ENCODE measurements at regions not wholly inside any gene's neighbourhood (a gene's known extent, or its start where the extent isn't known, plus 50 kb on each side); places are given as distances from the start of the nearest gene placed in this dataset.

DNA sequence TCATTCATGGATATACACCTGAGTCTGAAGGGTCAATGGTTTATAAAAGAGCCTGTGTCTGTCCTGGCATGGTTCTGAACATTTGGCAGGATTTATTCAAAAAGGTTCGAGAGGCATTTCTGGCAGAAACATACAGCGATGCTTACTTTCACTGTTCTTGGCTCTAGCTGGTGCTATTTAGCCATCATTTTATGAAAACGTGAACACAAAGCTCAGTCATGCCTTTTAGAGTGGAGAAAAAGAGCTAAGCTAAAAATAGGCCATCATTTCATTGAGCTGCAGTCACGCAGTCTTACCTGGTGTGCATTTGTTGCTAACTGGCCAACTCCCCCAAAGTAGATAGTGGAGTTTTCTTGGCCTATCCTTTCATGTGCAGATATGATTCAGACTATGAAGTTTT, 1209.5 kb downstream of the SLC16A7 start:
- WGBS (ENCODE audit: insufficient coverage) = 17% methylated on average over 4 of the region's 4 CpGs
- Histone ChIP-seq H3K4me1 (ENCODE audit: control insufficient read depth, insufficient read depth, low read length) (no peaks in the 10 kb centered on the region), H3K4me3 (ENCODE audit: low read depth, low read length) (no peak overlapping the region), H3K9me3 (ENCODE audit: control insufficient read depth, insufficient read depth, low read length) (no peaks in the 10 kb centered on the region), H3K27me3 (ENCODE audit: control insufficient read depth, insufficient read depth, low read length) (no peaks in the 10 kb centered on the region), H3K36me3 (ENCODE audit: control insufficient read depth, insufficient read depth, low read length) (no peaks in the 10 kb centered on the region), H3K27ac (ENCODE audit: low read depth, low read length) (no peak overlapping the region)
- peak in 3 of 6 donors; percentile 6 to 47 (median 38) for DNase-seq (ENCODE audit: low read depth in 4 of 6, low spot score in 6 of 6)

DNA sequence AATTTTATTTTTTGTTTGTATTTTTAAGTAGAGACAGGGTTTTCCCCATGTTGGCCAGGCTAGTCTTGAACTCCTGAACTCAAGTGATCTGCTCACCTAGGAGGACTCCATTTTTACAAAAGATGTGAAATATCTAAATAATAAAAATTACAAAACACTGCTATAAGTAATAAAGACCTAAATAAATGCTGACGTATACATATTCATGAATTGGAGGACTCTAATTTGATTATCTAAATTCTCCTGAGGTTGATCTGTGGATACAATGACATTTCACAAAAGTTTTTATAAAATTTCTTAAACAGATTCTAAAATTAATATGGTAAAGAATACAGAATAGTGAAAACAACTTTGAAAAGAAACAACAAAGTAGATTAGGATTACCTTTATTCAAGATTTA, 1224.0 kb downstream of the SLC16A7 start:
- no peaks in the 10 kb centered on the region for H3K36me3 ChIP-seq (ENCODE audit: control insufficient read depth, insufficient read depth, low read length)
- no CpG with 5 or more reads among the region's 1 CpG for WGBS (ENCODE audit: insufficient coverage)
- H3K9me3 ChIP-seq (ENCODE audit: control insufficient read depth, insufficient read depth, low read length) = peaks cover under 1% of the 10 kb centered on the region
- no peak for DNase-seq (ENCODE audit: low read depth in 4 of 6, low spot score in 6 of 6)
- no peak overlapping the region for H3K4me3 ChIP-seq (ENCODE audit: low read depth, low read length)
- H3K27me3 ChIP-seq (ENCODE audit: control insufficient read depth, insufficient read depth, low read length) = no peaks in the 10 kb centered on the region
- no peaks in the 10 kb centered on the region for H3K4me1 ChIP-seq (ENCODE audit: control insufficient read depth, insufficient read depth, low read length)
- no peak overlapping the region for H3K27ac ChIP-seq (ENCODE audit: low read depth, low read length)

DNA sequence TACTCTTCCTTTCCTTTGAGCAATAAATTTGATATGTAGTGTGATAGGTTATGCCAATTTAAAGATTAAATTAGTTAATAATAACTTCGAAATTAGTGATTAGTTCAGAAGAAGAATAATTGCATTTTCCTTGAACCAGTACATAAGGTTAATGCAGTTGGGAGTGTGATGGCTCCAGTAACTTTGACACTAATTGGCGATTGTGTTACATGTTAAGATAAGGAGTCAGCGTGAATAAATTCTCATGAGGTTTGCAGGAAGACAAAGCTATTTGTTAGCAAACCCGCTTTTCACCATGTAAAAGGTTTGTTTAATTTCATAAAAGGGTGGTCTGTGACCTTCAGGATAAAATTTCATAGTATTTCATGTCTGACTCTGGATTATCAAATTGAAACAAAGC, 1226.8 kb downstream of the SLC16A7 start:
- Histone ChIP-seq H3K9me3 (ENCODE audit: control insufficient read depth, insufficient read depth, low read length) (no peaks in the 10 kb centered on the region), H3K4me1 (ENCODE audit: control insufficient read depth, insufficient read depth, low read length) (no peaks in the 10 kb centered on the region), H3K36me3 (ENCODE audit: control insufficient read depth, insufficient read depth, low read length) (no peaks in the 10 kb centered on the region), H3K27ac (ENCODE audit: low read depth, low read length) (no peak overlapping the region), H3K27me3 (ENCODE audit: control insufficient read depth, insufficient read depth, low read length) (no peaks in the 10 kb centered on the region), H3K4me3 (ENCODE audit: low read depth, low read length) (no peak overlapping the region)
- no peak for DNase-seq (ENCODE audit: low read depth in 4 of 6, low spot score in 6 of 6)
- WGBS (ENCODE audit: insufficient coverage) = no CpG with 5 or more reads among the region's 4 CpGs

DNA sequence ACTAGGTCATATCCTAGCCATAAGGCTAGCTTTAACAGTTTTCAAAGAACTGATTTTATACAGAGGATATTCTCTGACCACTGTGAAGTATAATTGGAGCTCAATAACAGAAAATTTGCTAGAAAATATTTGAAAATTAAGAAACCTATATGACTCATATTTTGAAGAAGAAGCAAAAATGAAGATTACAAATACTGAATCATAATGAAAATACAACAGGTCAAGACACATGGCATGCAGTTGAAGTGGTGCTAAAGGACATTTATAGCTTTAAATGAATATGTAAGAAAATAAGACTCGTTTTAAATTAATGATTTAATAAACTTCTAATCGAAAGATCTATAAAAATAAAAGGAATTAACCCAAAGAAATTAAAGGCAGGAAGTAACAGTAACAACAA, 1234.6 kb downstream of the SLC16A7 start:
- H3K27ac ChIP-seq (ENCODE audit: low read depth, low read length) = no peak overlapping the region
- H3K36me3 ChIP-seq (ENCODE audit: control insufficient read depth, insufficient read depth, low read length) = no peaks in the 10 kb centered on the region
- H3K27me3 ChIP-seq (ENCODE audit: control insufficient read depth, insufficient read depth, low read length) = no peaks in the 10 kb centered on the region
- WGBS (ENCODE audit: insufficient coverage) = no CpG with 5 or more reads among the region's 2 CpGs
- H3K4me1 ChIP-seq (ENCODE audit: control insufficient read depth, insufficient read depth, low read length) = no peaks in the 10 kb centered on the region
- H3K9me3 ChIP-seq (ENCODE audit: control insufficient read depth, insufficient read depth, low read length) = no peaks in the 10 kb centered on the region
- DNase-seq (ENCODE audit: low read depth in 4 of 6, low spot score in 6 of 6) = no peak
- H3K4me3 ChIP-seq (ENCODE audit: low read depth, low read length) = no peak overlapping the region

DNA sequence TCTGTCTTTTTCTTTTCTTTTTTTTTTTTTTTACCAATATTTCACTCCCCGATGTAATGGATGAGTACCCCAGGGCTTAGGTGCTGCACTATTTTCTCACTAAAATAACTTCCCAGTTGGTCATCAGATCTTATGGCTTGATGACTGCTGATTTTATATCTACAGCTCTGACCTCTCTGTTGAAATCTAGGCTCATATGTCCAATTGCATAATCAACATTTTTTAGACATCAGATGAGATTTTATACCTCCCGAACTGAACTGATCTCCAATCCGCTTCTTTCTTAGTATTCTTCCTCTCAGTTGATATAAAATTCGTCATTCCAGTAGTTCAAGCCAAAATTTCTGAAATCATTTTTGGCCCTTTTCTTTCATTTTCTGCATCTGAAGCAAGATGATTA, 1236.5 kb downstream of the SLC16A7 start:
- H3K4me1 ChIP-seq (ENCODE audit: control insufficient read depth, insufficient read depth, low read length) = no peaks in the 10 kb centered on the region
- H3K4me3 ChIP-seq (ENCODE audit: low read depth, low read length) = no peak overlapping the region
- no peaks in the 10 kb centered on the region for H3K9me3 ChIP-seq (ENCODE audit: control insufficient read depth, insufficient read depth, low read length)
- H3K27ac ChIP-seq (ENCODE audit: low read depth, low read length) = no peak overlapping the region
- WGBS (ENCODE audit: insufficient coverage) = 100% methylated on average over 2 of the region's 4 CpGs
- DNase-seq (ENCODE audit: low read depth in 4 of 6, low spot score in 6 of 6) = no peak
- H3K36me3 ChIP-seq (ENCODE audit: control insufficient read depth, insufficient read depth, low read length) = no peaks in the 10 kb centered on the region
- H3K27me3 ChIP-seq (ENCODE audit: control insufficient read depth, insufficient read depth, low read length) = no peaks in the 10 kb centered on the region

DNA sequence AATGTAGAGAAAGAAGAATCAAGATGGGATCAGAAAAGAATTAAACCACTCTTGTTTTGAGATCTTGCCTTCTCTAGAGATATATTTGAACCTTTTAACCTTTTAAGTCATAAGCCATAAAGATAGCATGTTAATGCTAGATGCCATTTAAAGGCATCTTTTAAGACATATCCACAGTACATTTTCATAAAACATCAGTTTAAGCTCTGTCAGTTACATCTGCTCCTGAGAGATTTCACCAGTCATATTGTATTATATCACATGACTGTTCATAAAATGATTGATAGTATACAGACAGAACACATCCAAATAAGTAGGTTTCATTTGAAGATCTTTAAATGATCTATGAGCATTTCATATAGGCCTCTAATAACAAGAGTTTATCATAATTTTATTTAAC, 1238.5 kb downstream of the SLC16A7 start:
- no peak overlapping the region for H3K4me3 ChIP-seq (ENCODE audit: low read depth, low read length)

DNA sequence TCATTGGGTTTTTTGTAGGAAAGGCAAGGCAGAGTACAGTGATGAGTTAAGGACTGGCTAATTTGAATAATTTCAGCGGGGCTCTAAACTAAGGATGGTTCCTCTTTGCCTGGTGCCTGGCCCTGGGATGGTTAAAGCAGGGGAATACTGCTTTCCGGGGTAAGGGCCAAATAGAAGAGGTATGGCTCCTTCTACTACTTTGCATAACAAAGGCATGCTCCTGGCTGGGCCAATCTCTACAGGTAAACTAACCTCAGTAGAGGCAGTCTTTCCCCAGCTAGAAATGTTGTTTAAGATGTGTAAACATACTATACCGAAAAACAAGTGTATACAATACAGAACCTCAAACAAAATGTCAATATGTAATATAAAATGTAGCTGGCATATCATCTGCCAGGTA, 1239.0 kb downstream of the SLC16A7 start:
- no peaks in the 10 kb centered on the region for H3K36me3 ChIP-seq (ENCODE audit: control insufficient read depth, insufficient read depth, low read length)
- no peak overlapping the region for H3K4me3 ChIP-seq (ENCODE audit: low read depth, low read length)
- no peak for DNase-seq (ENCODE audit: low read depth in 4 of 6, low spot score in 6 of 6)
- WGBS (ENCODE audit: insufficient coverage) = 100% methylated on average over 1 of the region's 3 CpGs
- no peaks in the 10 kb centered on the region for H3K4me1 ChIP-seq (ENCODE audit: control insufficient read depth, insufficient read depth, low read length)
- H3K27me3 ChIP-seq (ENCODE audit: control insufficient read depth, insufficient read depth, low read length) = no peaks in the 10 kb centered on the region
- no peak overlapping the region for H3K27ac ChIP-seq (ENCODE audit: low read depth, low read length)
- H3K9me3 ChIP-seq (ENCODE audit: control insufficient read depth, insufficient read depth, low read length) = no peaks in the 10 kb centered on the region

More for the DNA sequence above, 1238.5 kb downstream of the SLC16A7 start:
- Histone ChIP-seq H3K4me1 (ENCODE audit: control insufficient read depth, insufficient read depth, low read length) (no peaks in the 10 kb centered on the region), H3K9me3 (ENCODE audit: control insufficient read depth, insufficient read depth, low read length) (no peaks in the 10 kb centered on the region), H3K27me3 (ENCODE audit: control insufficient read depth, insufficient read depth, low read length) (no peaks in the 10 kb centered on the region), H3K27ac (ENCODE audit: low read depth, low read length) (no peak overlapping the region), H3K36me3 (ENCODE audit: control insufficient read depth, insufficient read depth, low read length) (no peaks in the 10 kb centered on the region)
- no peak for DNase-seq (ENCODE audit: low read depth in 4 of 6, low spot score in 6 of 6)

DNA sequence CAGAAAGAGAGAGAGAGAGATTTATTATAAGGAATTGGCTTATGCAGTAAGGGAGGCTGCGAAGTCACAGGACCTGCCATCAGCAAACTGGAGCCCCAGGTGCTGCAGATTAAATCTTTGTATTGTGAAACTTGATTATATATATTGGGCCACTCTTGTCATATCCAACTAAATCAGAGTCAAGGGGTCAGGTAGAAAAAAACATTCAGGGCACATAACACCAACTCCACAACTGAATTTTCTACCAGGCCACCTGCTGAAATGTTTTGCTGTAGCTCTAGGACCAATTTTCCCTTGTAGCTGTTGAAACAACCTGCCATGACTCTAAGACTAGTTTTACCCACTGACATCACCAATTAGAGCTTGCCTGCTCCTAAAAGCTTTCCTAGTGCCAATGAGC, 1240.8 kb downstream of the SLC16A7 start:
- Histone ChIP-seq H3K4me3 (ENCODE audit: low read depth, low read length) (no peak overlapping the region), H3K4me1 (ENCODE audit: control insufficient read depth, insufficient read depth, low read length) (no peaks in the 10 kb centered on the region), H3K27ac (ENCODE audit: low read depth, low read length) (no peak overlapping the region), H3K27me3 (ENCODE audit: control insufficient read depth, insufficient read depth, low read length) (no peaks in the 10 kb centered on the region), H3K9me3 (ENCODE audit: control insufficient read depth, insufficient read depth, low read length) (no peaks in the 10 kb centered on the region), H3K36me3 (ENCODE audit: control insufficient read depth, insufficient read depth, low read length) (no peaks in the 10 kb centered on the region)
- WGBS (ENCODE audit: insufficient coverage) = no CpG with 5 or more reads among the region's 1 CpG
- no peak for DNase-seq (ENCODE audit: low read depth in 4 of 6, low spot score in 6 of 6)

DNA sequence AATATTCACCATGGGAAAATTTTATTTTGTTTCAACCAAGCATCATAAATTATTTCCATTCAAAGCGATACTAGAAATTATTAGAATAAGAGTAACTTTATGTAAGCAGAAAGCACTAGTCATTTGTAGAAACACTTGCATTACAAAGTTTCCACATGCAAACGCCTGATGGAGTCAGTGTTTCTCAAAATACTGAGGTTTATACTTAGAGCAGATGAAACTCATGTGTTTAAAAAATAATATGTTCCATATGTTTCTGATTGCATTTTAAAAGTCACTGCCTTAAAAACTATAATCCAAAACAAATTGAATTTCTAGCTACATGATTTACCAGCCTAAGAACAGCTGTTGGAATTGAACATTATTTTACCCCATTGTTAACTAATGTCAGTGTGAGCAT, 1246.4 kb downstream of the SLC16A7 start:
- WGBS (ENCODE audit: insufficient coverage) = no CpG with 5 or more reads among the region's 2 CpGs

DNA sequence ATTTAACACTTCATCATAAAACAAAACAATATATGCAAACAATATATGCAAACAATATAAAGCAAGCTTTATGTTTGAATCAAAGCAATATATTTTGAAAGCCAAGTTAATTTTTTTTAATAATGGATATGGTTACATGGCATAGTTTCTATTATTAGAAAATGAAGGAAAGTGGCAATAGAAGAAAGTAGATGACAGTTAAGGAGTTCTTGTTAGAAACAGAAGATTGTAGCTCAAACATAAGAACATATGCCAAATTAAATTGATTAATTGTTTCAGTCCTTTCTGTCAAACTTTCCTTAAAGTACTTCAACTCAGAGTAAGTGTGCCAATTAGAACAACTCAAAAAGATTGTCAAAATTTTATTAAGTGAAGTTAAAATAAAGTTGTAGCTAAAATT, 1248.3 kb downstream of the SLC16A7 start:
- Histone ChIP-seq H3K27me3 (ENCODE audit: control insufficient read depth, insufficient read depth, low read length) (no peaks in the 10 kb centered on the region), H3K4me1 (ENCODE audit: control insufficient read depth, insufficient read depth, low read length) (no peaks in the 10 kb centered on the region), H3K4me3 (ENCODE audit: low read depth, low read length) (no peak overlapping the region), H3K36me3 (ENCODE audit: control insufficient read depth, insufficient read depth, low read length) (no peaks in the 10 kb centered on the region), H3K27ac (ENCODE audit: low read depth, low read length) (no peak overlapping the region), H3K9me3 (ENCODE audit: control insufficient read depth, insufficient read depth, low read length) (no peaks in the 10 kb centered on the region)
- DNase-seq (ENCODE audit: low read depth in 4 of 6, low spot score in 6 of 6) = no peak

More for the DNA sequence above, 1246.4 kb downstream of the SLC16A7 start:
- Histone ChIP-seq H3K27ac (ENCODE audit: low read depth, low read length) (no peak overlapping the region), H3K36me3 (ENCODE audit: control insufficient read depth, insufficient read depth, low read length) (no peaks in the 10 kb centered on the region), H3K4me1 (ENCODE audit: control insufficient read depth, insufficient read depth, low read length) (no peaks in the 10 kb centered on the region), H3K27me3 (ENCODE audit: control insufficient read depth, insufficient read depth, low read length) (no peaks in the 10 kb centered on the region), H3K4me3 (ENCODE audit: low read depth, low read length) (no peak overlapping the region), H3K9me3 (ENCODE audit: control insufficient read depth, insufficient read depth, low read length) (no peaks in the 10 kb centered on the region)
- DNase-seq (ENCODE audit: low read depth in 4 of 6, low spot score in 6 of 6) = peak in 1 of 6 donors; percentile 29
